ENCODE measurements at regions not wholly inside any gene's neighbourhood (a gene's known extent, or its start where the extent isn't known, plus 50 kb on each side); places are given as distances from the start of the nearest gene placed in this dataset.
A peak's percentile ranks its signal among the peaks of the same experiment; 100 is the strongest.

- DNase-seq (ENCODE audit: low read depth) = no peak
- no peak overlapping the region for H3K4me3 ChIP-seq (ENCODE audit: low read depth, low read length)
- TF ChIP-seq MYC (IDR thresholded peaks at IDR 0.05; ENCODE audit: low read depth, low read length) = no peak
- TF ChIP-seq POLR2A (IDR thresholded peaks at IDR 0.05; ENCODE audit: extremely low read depth, insufficient read length) = no peak
- TF ChIP-seq, protein P1, sequence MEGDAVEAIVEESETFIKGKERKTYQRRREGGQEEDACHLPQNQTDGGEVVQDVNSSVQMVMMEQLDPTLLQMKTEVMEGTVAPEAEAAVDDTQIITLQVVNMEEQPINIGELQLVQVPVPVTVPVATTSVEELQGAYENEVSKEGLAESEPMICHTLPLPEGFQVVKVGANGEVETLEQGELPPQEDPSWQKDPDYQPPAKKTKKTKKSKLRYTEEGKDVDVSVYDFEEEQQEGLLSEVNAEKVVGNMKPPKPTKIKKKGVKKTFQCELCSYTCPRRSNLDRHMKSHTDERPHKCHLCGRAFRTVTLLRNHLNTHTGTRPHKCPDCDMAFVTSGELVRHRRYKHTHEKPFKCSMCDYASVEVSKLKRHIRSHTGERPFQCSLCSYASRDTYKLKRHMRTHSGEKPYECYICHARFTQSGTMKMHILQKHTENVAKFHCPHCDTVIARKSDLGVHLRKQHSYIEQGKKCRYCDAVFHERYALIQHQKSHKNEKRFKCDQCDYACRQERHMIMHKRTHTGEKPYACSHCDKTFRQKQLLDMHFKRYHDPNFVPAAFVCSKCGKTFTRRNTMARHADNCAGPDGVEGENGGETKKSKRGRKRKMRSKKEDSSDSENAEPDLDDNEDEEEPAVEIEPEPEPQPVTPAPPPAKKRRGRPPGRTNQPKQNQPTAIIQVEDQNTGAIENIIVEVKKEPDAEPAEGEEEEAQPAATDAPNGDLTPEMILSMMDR (IDR thresholded peaks at IDR 0.05; ENCODE audit: low read depth, low read length) = no peak
- TF ChIP-seq, protein P2, sequence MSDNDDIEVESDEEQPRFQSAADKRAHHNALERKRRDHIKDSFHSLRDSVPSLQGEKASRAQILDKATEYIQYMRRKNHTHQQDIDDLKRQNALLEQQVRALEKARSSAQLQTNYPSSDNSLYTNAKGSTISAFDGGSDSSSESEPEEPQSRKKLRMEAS (IDR thresholded peaks at IDR 0.05; ENCODE audit: low read depth, low read length) = no peak
These were observed 154.4 kb downstream of the RPAP3 start for GRCh38 chr12:47551426-47551851.

- H3K4me3 ChIP-seq (ENCODE audit: low read depth, low read length) = no peak overlapping the region
- no peak for DNase-seq (ENCODE audit: low read depth)
- TF ChIP-seq MYC (IDR thresholded peaks at IDR 0.05; ENCODE audit: low read depth, low read length) = no peak
- no peak for TF ChIP-seq POLR2A (IDR thresholded peaks at IDR 0.05; ENCODE audit: extremely low read depth, insufficient read length)
- TF ChIP-seq, protein P1 (IDR thresholded peaks at IDR 0.05; ENCODE audit: low read depth, low read length) = no peak
- TF ChIP-seq, protein P2 (IDR thresholded peaks at IDR 0.05; ENCODE audit: low read depth, low read length) = no peak
These were observed 156.6 kb downstream of the RPAP3 start for GRCh38 chr12:47549258-47549657.

DNA sequence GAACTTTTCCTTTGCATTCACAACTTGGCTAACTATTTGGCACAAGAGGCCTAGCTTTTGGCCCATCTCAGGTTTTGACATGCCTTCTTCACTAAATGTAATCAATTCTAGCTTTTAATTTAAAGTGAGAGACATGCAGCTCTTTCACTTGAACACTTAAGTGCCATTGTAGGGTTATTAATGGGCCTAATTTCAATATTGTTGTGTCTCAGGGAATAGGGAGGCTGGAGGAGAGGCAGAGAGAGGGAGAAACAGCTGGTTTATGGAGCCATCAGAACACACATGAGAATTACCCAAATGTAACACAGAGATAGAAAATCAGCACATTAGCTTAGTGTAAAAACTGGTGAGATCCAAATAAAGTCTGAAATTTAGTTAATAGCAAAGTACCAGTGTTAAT lies 157.4 kb downstream of the RPAP3 start:
- DNase-seq (ENCODE audit: low read depth) = no peak
- TF ChIP-seq, protein P1 (IDR thresholded peaks at IDR 0.05; ENCODE audit: low read depth, low read length) = no peak
- TF ChIP-seq POLR2A (IDR thresholded peaks at IDR 0.05; ENCODE audit: extremely low read depth, insufficient read length) = no peak
- TF ChIP-seq MYC (IDR thresholded peaks at IDR 0.05; ENCODE audit: low read depth, low read length) = no peak
- TF ChIP-seq, protein P2 (IDR thresholded peaks at IDR 0.05; ENCODE audit: low read depth, low read length) = no peak
- no peak overlapping the region for H3K4me3 ChIP-seq (ENCODE audit: low read depth, low read length)

DNA sequence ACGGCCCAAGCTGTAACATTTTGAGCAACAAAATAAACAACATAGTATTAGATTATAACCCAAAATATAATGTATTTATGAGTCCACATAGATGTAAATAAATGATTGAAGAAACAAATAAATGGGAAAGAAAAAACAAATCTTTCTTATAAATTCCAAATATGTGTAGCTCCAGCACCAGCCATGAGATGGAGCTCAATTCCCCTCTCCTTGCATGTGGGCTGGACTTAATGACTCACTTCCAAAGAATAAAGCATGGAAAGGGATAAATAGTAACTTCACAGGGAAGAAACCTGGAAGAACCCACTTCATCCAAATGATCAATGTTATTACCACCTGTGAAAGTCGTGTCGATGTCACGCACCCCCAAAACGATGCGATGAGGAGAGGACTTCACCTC lies 158.8 kb downstream of the RPAP3 start:
- no peak for DNase-seq (ENCODE audit: low read depth)

GRCh38 chr12:47545938-47546609 lies 159.8 kb downstream of the RPAP3 start:
- DNase-seq (ENCODE audit: low read depth) = no peak
- no peak for TF ChIP-seq MYC (IDR thresholded peaks at IDR 0.05; ENCODE audit: low read depth, low read length)
- TF ChIP-seq, protein P2 (IDR thresholded peaks at IDR 0.05; ENCODE audit: low read depth, low read length) = 0 out of 2 replicates have a peak, but pooled peaks have one; percentile 8

More for the DNA sequence above, 158.8 kb downstream of the RPAP3 start:
- TF ChIP-seq, protein P2 (IDR thresholded peaks at IDR 0.05; ENCODE audit: low read depth, low read length) = no peak
- TF ChIP-seq POLR2A (IDR thresholded peaks at IDR 0.05; ENCODE audit: extremely low read depth, insufficient read length) = no peak
- TF ChIP-seq MYC (IDR thresholded peaks at IDR 0.05; ENCODE audit: low read depth, low read length) = no peak
- H3K4me3 ChIP-seq (ENCODE audit: low read depth, low read length) = no peak overlapping the region

GRCh38 chr12:47534695-47535094 lies 171.1 kb downstream of the RPAP3 start:
- no peak overlapping the region for H3K4me3 ChIP-seq (ENCODE audit: low read depth, low read length)
- DNase-seq (ENCODE audit: low read depth) = peak; percentile 27
- TF ChIP-seq MYC (IDR thresholded peaks at IDR 0.05; ENCODE audit: low read depth, low read length) (no peak), POLR2A (IDR thresholded peaks at IDR 0.05; ENCODE audit: extremely low read depth, insufficient read length) (no peak)
- TF ChIP-seq, protein P1 (IDR thresholded peaks at IDR 0.05; ENCODE audit: low read depth, low read length) = no peak
- TF ChIP-seq, protein P2 (IDR thresholded peaks at IDR 0.05; ENCODE audit: low read depth, low read length) = no peak

More at GRCh38 chr12:47545938-47546609, 159.8 kb downstream of the RPAP3 start:
- H3K4me3 ChIP-seq (ENCODE audit: low read depth, low read length) = no peak overlapping the region

All from NB4 (cell line).